ENCODE measurements at regions not wholly inside any gene's neighbourhood (a gene's known extent, or its start where the extent isn't known, plus 50 kb on each side); places are given as distances from the start of the nearest gene placed in this dataset.
A peak's percentile ranks its signal among the peaks of the same experiment; 100 is the strongest.

DNA sequence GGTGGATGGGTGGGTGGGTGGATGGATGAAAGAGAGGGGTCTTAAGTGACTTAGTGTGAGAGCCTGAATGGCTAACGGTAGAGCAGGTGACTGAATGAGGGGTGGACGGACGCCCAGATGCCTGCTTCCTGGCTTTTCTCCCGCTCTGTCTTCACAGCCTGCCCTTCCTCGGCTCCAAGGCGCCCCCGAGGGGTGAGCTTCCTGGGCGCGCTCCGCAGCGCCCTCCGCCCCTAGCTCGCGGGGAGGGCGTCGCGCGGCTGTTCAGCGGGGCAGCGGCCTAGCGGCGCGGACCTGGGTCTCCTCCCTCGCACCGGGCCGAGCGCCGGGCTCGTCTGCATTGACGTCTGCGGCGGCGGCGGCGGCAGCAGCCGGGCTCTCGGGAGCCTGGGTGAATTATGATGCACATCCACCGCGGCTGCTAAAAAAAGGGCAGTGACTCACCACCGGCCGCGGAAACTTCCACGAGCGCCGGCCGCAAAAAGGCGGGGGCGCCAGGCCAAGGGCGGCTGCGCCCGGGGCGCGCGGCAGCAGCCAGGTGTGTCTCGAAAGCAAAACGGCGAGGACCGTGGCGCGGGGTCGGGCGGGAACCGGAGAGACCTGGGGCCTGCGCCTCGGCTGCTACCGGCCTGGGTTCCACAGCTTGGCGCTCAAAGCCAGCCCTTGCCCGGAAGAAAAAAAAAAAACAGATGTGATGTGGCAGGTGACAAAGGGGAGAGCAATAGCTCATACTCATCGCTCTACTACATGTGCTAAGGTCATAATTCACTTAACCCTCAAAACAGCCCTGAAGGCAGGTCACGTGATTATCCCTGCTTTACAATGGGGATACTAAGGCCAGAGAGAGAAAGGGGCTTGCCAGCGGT, 143.0 kb upstream of the ADRA1B start:
- Histone ChIP-seq H3K36me3 (ENCODE audit: insufficient read depth, low read length) (no peaks in the 10 kb centered on the region), H3K27ac (ENCODE audit: low read length) (peak overlapping the region; percentile 61), H3K79me2 (ENCODE audit: insufficient read depth, low read length) (no peaks in the 10 kb centered on the region), H2AFZ (ENCODE audit: low read depth, low read length) (peak overlapping the region; percentile 69), H3K4me1 (ENCODE audit: insufficient read depth, low read length) (peaks cover 24% of the 10 kb centered on the region), H3K4me2 (ENCODE audit: insufficient read depth, low read length) (peak overlapping the region; percentile 80), H3K9ac (ENCODE audit: low read depth, low read length) (peak overlapping the region; percentile 55), H3K9me3 (ENCODE audit: insufficient read depth, low read length, severe bottlenecking) (no peaks in the 10 kb centered on the region), H4K20me1 (ENCODE audit: insufficient read depth, low read length) (no peaks in the 10 kb centered on the region), H3K27me3 (ENCODE audit: insufficient read depth, low read length, poor library complexity) (no peaks in the 10 kb centered on the region), H3K4me3 (ENCODE audit: low read depth in 1 of 2, low read length in 2 of 2) (peak overlapping the region in 1 of 2 experiments; percentile 50; a peak in 3 of 4 replicates)
- ATAC-seq (ENCODE audit: insufficient read depth, low read depth) (peak; percentile 88), DNase-seq (peak; percentile 85)
- TF ChIP-seq EZH2 (IDR thresholded peaks at IDR 0.05; ENCODE audit: borderline replicate concordance, low read depth, low read length, severe bottlenecking) = no peak
- TF ChIP-seq, protein P1, sequence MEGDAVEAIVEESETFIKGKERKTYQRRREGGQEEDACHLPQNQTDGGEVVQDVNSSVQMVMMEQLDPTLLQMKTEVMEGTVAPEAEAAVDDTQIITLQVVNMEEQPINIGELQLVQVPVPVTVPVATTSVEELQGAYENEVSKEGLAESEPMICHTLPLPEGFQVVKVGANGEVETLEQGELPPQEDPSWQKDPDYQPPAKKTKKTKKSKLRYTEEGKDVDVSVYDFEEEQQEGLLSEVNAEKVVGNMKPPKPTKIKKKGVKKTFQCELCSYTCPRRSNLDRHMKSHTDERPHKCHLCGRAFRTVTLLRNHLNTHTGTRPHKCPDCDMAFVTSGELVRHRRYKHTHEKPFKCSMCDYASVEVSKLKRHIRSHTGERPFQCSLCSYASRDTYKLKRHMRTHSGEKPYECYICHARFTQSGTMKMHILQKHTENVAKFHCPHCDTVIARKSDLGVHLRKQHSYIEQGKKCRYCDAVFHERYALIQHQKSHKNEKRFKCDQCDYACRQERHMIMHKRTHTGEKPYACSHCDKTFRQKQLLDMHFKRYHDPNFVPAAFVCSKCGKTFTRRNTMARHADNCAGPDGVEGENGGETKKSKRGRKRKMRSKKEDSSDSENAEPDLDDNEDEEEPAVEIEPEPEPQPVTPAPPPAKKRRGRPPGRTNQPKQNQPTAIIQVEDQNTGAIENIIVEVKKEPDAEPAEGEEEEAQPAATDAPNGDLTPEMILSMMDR (IDR thresholded peaks at IDR 0.05; ENCODE audit: borderline replicate concordance, extremely low read depth, low read length, poor library complexity, severe bottlenecking) = peak; percentile 66

DNA sequence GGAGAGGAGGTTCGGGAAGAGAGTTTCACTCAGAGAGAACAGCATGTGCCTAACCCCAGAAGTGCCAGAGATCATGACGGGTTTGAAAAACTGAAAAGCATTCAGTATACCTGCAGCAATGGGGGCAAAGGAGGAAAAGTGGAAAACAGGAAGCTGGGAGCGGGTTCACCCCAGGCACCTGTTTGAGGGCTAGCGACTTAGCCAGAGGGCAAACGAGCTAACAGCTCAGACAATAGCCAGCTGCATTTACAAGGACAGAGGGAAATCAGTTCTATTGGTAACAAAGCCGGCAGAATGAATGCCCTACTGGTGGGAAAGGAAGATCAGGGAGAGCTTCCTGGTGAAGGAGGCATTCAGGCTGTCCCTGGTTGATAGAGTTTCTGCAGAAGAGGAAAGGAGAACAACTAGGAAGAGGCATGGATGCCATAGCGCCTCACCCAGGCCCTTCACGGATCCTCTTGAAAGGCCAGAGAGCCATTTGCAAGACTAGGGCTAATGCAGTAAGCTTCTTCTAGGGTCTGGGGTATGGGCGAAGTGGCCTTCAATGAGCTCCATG, 141.7 kb upstream of the ADRA1B start:
- Histone ChIP-seq H3K79me2 (ENCODE audit: insufficient read depth, low read length) (no peaks in the 10 kb centered on the region), H3K4me1 (ENCODE audit: insufficient read depth, low read length) (peaks cover 24% of the 10 kb centered on the region), H3K27me3 (ENCODE audit: insufficient read depth, low read length, poor library complexity) (no peaks in the 10 kb centered on the region), H2AFZ (ENCODE audit: low read depth, low read length) (no peak overlapping the region), H4K20me1 (ENCODE audit: insufficient read depth, low read length) (no peaks in the 10 kb centered on the region), H3K4me3 (ENCODE audit: low read depth in 1 of 2, low read length in 2 of 2) (no peak overlapping the region), H3K36me3 (ENCODE audit: insufficient read depth, low read length) (no peaks in the 10 kb centered on the region), H3K27ac (ENCODE audit: low read length) (no peak overlapping the region), H3K4me2 (ENCODE audit: insufficient read depth, low read length) (no peak overlapping the region), H3K9ac (ENCODE audit: low read depth, low read length) (no peak overlapping the region), H3K9me3 (ENCODE audit: insufficient read depth, low read length, severe bottlenecking) (no peaks in the 10 kb centered on the region)
- ATAC-seq (ENCODE audit: insufficient read depth, low read depth) (no peak), DNase-seq (no peak)
- TF ChIP-seq, protein P1 (IDR thresholded peaks at IDR 0.05; ENCODE audit: borderline replicate concordance, extremely low read depth, low read length, poor library complexity, severe bottlenecking) = no peak

GRCh38 chr5:159775890-159776289, 140.4 kb upstream of the ADRA1B start:
- Histone ChIP-seq H4K20me1 (ENCODE audit: insufficient read depth, low read length) (no peaks in the 10 kb centered on the region), H3K4me3 (ENCODE audit: low read depth in 1 of 2, low read length in 2 of 2) (no peak overlapping the region), H3K27ac (ENCODE audit: low read length) (no peak overlapping the region), H3K4me2 (ENCODE audit: insufficient read depth, low read length) (no peak overlapping the region), H3K79me2 (ENCODE audit: insufficient read depth, low read length) (no peaks in the 10 kb centered on the region), H3K9ac (ENCODE audit: low read depth, low read length) (no peak overlapping the region), H3K4me1 (ENCODE audit: insufficient read depth, low read length) (peaks cover 24% of the 10 kb centered on the region), H2AFZ (ENCODE audit: low read depth, low read length) (no peak overlapping the region), H3K36me3 (ENCODE audit: insufficient read depth, low read length) (no peaks in the 10 kb centered on the region), H3K9me3 (ENCODE audit: insufficient read depth, low read length, severe bottlenecking) (no peaks in the 10 kb centered on the region), H3K27me3 (ENCODE audit: insufficient read depth, low read length, poor library complexity) (no peaks in the 10 kb centered on the region)
- TF ChIP-seq EZH2 (IDR thresholded peaks at IDR 0.05; ENCODE audit: borderline replicate concordance, low read depth, low read length, severe bottlenecking) = no peak
- TF ChIP-seq, protein P1 (IDR thresholded peaks at IDR 0.05; ENCODE audit: borderline replicate concordance, extremely low read depth, low read length, poor library complexity, severe bottlenecking) = no peak
- ATAC-seq (ENCODE audit: insufficient read depth, low read depth) = no peak
- no peak for DNase-seq
